ENCODE measurements at regions not wholly inside any gene's neighbourhood (a gene's known extent, or its start where the extent isn't known, plus 50 kb on each side); places are given as distances from the start of the nearest gene placed in this dataset.

- DNase-seq (ENCODE audit: extremely low read depth, low read depth), result peak; percentile 14
Measured at GRCh38 chr5:82911910-82912309, 165.3 kb downstream of the TMEM167A start.

GRCh38 chr5:82910905-82911304 is 166.3 kb downstream of the TMEM167A start:
- no peak for TF ChIP-seq CTCF (IDR thresholded peaks at IDR 0.05; ENCODE audit: low read depth, low read length, missing control alignments)
- no peak for DNase-seq (ENCODE audit: extremely low read depth, low read depth)
- H3K4me3 ChIP-seq (replicated peaks; ENCODE audit: low read depth, low read length), result no peak overlapping the region

More at GRCh38 chr5:82911910-82912309, 165.3 kb downstream of the TMEM167A start:
- no peak for TF ChIP-seq CTCF (IDR thresholded peaks at IDR 0.05; ENCODE audit: low read depth, low read length, missing control alignments)
- H3K4me3 ChIP-seq (replicated peaks; ENCODE audit: low read depth, low read length), result no peak overlapping the region

- no peak for DNase-seq (ENCODE audit: extremely low read depth, low read depth)
- TF ChIP-seq CTCF (IDR thresholded peaks at IDR 0.05; ENCODE audit: low read depth, low read length, missing control alignments), result no peak
Measured at GRCh38 chr5:82910491-82910890, 166.7 kb downstream of the TMEM167A start.

GRCh38 chr5:82909771-82910170 is 167.4 kb downstream of the TMEM167A start:
- no peak for TF ChIP-seq CTCF (IDR thresholded peaks at IDR 0.05; ENCODE audit: low read depth, low read length, missing control alignments)
- H3K4me3 ChIP-seq (replicated peaks; ENCODE audit: low read depth, low read length), result no peak overlapping the region

More at GRCh38 chr5:82910491-82910890, 166.7 kb downstream of the TMEM167A start:
- no peak overlapping the region for H3K4me3 ChIP-seq (replicated peaks; ENCODE audit: low read depth, low read length)

GRCh38 chr5:82905986-82906385 is 171.2 kb downstream of the TMEM167A start:
- no peak overlapping the region for H3K4me3 ChIP-seq (replicated peaks; ENCODE audit: low read depth, low read length)
- DNase-seq (ENCODE audit: extremely low read depth, low read depth), result no peak
- no peak for TF ChIP-seq CTCF (IDR thresholded peaks at IDR 0.05; ENCODE audit: low read depth, low read length, missing control alignments)

More at GRCh38 chr5:82909771-82910170, 167.4 kb downstream of the TMEM167A start:
- no peak for DNase-seq (ENCODE audit: extremely low read depth, low read depth)

- no peak for DNase-seq (ENCODE audit: extremely low read depth, low read depth)
- no peak for TF ChIP-seq CTCF (IDR thresholded peaks at IDR 0.05; ENCODE audit: low read depth, low read length, missing control alignments)
- H3K4me3 ChIP-seq (replicated peaks; ENCODE audit: low read depth, low read length), result no peak overlapping the region
Measured at GRCh38 chr5:82901281-82901888, 175.8 kb downstream of the TMEM167A start.

- DNase-seq (ENCODE audit: extremely low read depth, low read depth), result no peak
- no peak overlapping the region for H3K4me3 ChIP-seq (replicated peaks; ENCODE audit: low read depth, low read length)
- TF ChIP-seq CTCF (IDR thresholded peaks at IDR 0.05; ENCODE audit: low read depth, low read length, missing control alignments), result no peak
Measured at GRCh38 chr5:82894716-82895115, 182.5 kb downstream of the TMEM167A start.
